ENCODE measurements at regions not wholly inside any gene's neighbourhood (a gene's known extent, or its start where the extent isn't known, plus 50 kb on each side); places are given as distances from the start of the nearest gene placed in this dataset.

GRCh38 chr18:3388323-3388722 is 61.6 kb upstream of the TGIF1 start:
- no peaks in the 10 kb centered on the region for H3K4me1 ChIP-seq
- no peaks in the 10 kb centered on the region for H3K27me3 ChIP-seq
- H3K36me3 ChIP-seq: no peaks in the 10 kb centered on the region
- DNase-seq (ENCODE audit: extremely low spot score in 2 of 2): no peak
- TF ChIP-seq POLR2AphosphoS5 (IDR thresholded peaks at IDR 0.05; ENCODE audit: insufficient read depth in 1 of 2, low read depth in 1 of 2) (no peak), POLR2A (IDR thresholded peaks at IDR 0.05) (no peak), CTCF (IDR thresholded peaks at IDR 0.05) (no peak)
- no peak overlapping the region for H3K27ac ChIP-seq
- intact Hi-C loops (cut with DNase I): no loop called here
- no peaks in the 10 kb centered on the region for H3K9me3 ChIP-seq
- no peak overlapping the region for H3K4me3 ChIP-seq

GRCh38 chr18:3388980-3389379 is 61.0 kb upstream of the TGIF1 start:
- TF ChIP-seq POLR2AphosphoS5 (IDR thresholded peaks at IDR 0.05; ENCODE audit: insufficient read depth in 1 of 2, low read depth in 1 of 2): no peak
- TF ChIP-seq CTCF (IDR thresholded peaks at IDR 0.05): no peak
- no peak for TF ChIP-seq POLR2A (IDR thresholded peaks at IDR 0.05)

GRCh38 chr18:3389977-3390376 is 60.0 kb upstream of the TGIF1 start:
- Histone ChIP-seq H3K9me3 (no peaks in the 10 kb centered on the region), H3K4me3 (no peak overlapping the region), H3K27me3 (no peaks in the 10 kb centered on the region), H3K27ac (no peak overlapping the region), H3K36me3 (no peaks in the 10 kb centered on the region), H3K4me1 (no peaks in the 10 kb centered on the region)
- TF ChIP-seq POLR2A (IDR thresholded peaks at IDR 0.05): no peak
- no peak for TF ChIP-seq CTCF (IDR thresholded peaks at IDR 0.05)
- TF ChIP-seq POLR2AphosphoS5 (IDR thresholded peaks at IDR 0.05; ENCODE audit: insufficient read depth in 1 of 2, low read depth in 1 of 2): no peak
- DNase-seq (ENCODE audit: extremely low spot score in 2 of 2): no peak
- intact Hi-C loops (cut with DNase I): no loop called here

More at GRCh38 chr18:3388980-3389379, 61.0 kb upstream of the TGIF1 start:
- H3K27me3 ChIP-seq: no peaks in the 10 kb centered on the region
- intact Hi-C loops (cut with DNase I): no loop called here
- no peak overlapping the region for H3K4me3 ChIP-seq
- H3K4me1 ChIP-seq: no peaks in the 10 kb centered on the region
- no peaks in the 10 kb centered on the region for H3K36me3 ChIP-seq
- no peaks in the 10 kb centered on the region for H3K9me3 ChIP-seq
- no peak overlapping the region for H3K27ac ChIP-seq
- DNase-seq (ENCODE audit: extremely low spot score in 2 of 2): no peak

GRCh38 chr18:3391704-3392466 is 58.1 kb upstream of the TGIF1 start:
- no peak for DNase-seq (ENCODE audit: extremely low spot score in 2 of 2)
- no peak for TF ChIP-seq POLR2AphosphoS5 (IDR thresholded peaks at IDR 0.05; ENCODE audit: insufficient read depth in 1 of 2, low read depth in 1 of 2)
- TF ChIP-seq POLR2A (IDR thresholded peaks at IDR 0.05): no peak
- no peak for TF ChIP-seq CTCF (IDR thresholded peaks at IDR 0.05)
- Histone ChIP-seq H3K9me3 (no peaks in the 10 kb centered on the region), H3K4me3 (no peak overlapping the region), H3K4me1 (no peaks in the 10 kb centered on the region), H3K36me3 (no peaks in the 10 kb centered on the region), H3K27ac (no peak overlapping the region), H3K27me3 (no peaks in the 10 kb centered on the region)
- intact Hi-C loops (cut with DNase I): no loop called here

- TF ChIP-seq POLR2AphosphoS5 (IDR thresholded peaks at IDR 0.05; ENCODE audit: insufficient read depth in 1 of 2, low read depth in 1 of 2): no peak
- TF ChIP-seq POLR2A (IDR thresholded peaks at IDR 0.05): no peak
- no peak for TF ChIP-seq CTCF (IDR thresholded peaks at IDR 0.05)
- H3K9me3 ChIP-seq: no peaks in the 10 kb centered on the region
- H3K4me1 ChIP-seq: no peaks in the 10 kb centered on the region
- intact Hi-C loops (cut with DNase I): no loop called here
- no peak overlapping the region for H3K4me3 ChIP-seq
- H3K27me3 ChIP-seq: no peaks in the 10 kb centered on the region
- no peaks in the 10 kb centered on the region for H3K36me3 ChIP-seq
- no peak overlapping the region for H3K27ac ChIP-seq
- DNase-seq (ENCODE audit: extremely low spot score in 2 of 2): no peak
These were observed 57.5 kb upstream of the TGIF1 start for GRCh38 chr18:3392467-3392855.

All from vagina (tissue), 2 donors.